Body of pancreas (tissue), 4 donors: ENCODE measurements at regions not wholly inside any gene's neighbourhood (a gene's known extent, or its start where the extent isn't known, plus 50 kb on each side); places are given as distances from the start of the nearest gene placed in this dataset.

Source experiments
- POLR2A ChIP-seq, 3 donors: fragments of 450-650 bp; IDR thresholded peaks; one replicate each; pipeline ENCODE4 v1.6.1; 2016; ENCODE audit warnings: antibody characterized with exemption in 3 of 3, mild to moderate bottlenecking in 2 of 3
- TF ChIP-seq, protein P1 (sequence below), 7 experiments: fragments of 450-650 bp in 4 of 7; fragments of 200-600 bp in 3 of 7; sonication (generic) in 3 of 7; IDR thresholded peaks; one replicate each; pipeline ENCODE4 v1.5.1; 2016 to 2019; ENCODE audit warnings: antibody characterized with exemption in 7 of 7

DNA sequence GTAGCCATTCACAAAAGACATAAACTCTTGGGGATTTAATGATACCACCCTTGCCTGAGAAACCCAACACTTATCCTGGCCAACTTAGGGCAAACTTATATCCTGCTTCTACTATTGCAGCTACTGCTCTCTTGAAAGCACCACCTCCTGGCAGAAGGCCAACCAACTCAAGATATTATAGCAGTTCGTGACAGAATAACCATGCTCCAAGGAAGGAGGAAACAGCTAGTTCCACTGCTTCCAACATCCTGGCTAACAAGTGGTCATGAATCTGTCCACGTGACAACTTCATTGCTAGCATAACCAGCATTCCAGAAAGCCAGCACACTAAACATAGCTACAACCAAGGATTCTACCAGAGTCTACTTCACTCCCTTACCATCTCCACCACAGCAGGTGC lies 1037.5 kb downstream of the TBL1XR1 start:
- no peak for TF ChIP-seq POLR2A (IDR thresholded peaks at IDR 0.05)
- TF ChIP-seq, protein P1, sequence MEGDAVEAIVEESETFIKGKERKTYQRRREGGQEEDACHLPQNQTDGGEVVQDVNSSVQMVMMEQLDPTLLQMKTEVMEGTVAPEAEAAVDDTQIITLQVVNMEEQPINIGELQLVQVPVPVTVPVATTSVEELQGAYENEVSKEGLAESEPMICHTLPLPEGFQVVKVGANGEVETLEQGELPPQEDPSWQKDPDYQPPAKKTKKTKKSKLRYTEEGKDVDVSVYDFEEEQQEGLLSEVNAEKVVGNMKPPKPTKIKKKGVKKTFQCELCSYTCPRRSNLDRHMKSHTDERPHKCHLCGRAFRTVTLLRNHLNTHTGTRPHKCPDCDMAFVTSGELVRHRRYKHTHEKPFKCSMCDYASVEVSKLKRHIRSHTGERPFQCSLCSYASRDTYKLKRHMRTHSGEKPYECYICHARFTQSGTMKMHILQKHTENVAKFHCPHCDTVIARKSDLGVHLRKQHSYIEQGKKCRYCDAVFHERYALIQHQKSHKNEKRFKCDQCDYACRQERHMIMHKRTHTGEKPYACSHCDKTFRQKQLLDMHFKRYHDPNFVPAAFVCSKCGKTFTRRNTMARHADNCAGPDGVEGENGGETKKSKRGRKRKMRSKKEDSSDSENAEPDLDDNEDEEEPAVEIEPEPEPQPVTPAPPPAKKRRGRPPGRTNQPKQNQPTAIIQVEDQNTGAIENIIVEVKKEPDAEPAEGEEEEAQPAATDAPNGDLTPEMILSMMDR (IDR thresholded peaks at IDR 0.05) = no peak
